A673 (cell line): ENCODE measurements at regions not wholly inside any gene's neighbourhood (a gene's known extent, or its start where the extent isn't known, plus 50 kb on each side); places are given as distances from the start of the nearest gene placed in this dataset.

Experiments used
- CTCF ChIP-seq: fragments of 300-800, 200-600 bp; sonication (generic); conservative IDR thresholded peaks from 2 replicates; pipeline ENCODE4 v1.5.1; 2017; ENCODE audit warnings: low read depth, mild to moderate bottlenecking, antibody characterized with exemption, low read length, moderate library complexity, mixed read lengths
- EZH2 ChIP-seq: fragments of 200-600 bp; sonication (generic); IDR thresholded peaks from 2 replicates; pipeline ENCODE4 v1.6.1; 2017; ENCODE audit warnings: borderline replicate concordance, low read depth, mild to moderate bottlenecking, mixed read lengths, antibody characterized with exemption, low read length; ENCODE audit not compliant: poor library complexity, severe bottlenecking

- no peak for TF ChIP-seq CTCF
- no peak for TF ChIP-seq EZH2
These were observed 119.9 kb upstream of the PREP start for GRCh38 chr6:105522626-105523322.
